Liver (tissue), 8 donors: ENCODE measurements at regions not wholly inside any gene's neighbourhood (a gene's known extent, or its start where the extent isn't known, plus 50 kb on each side); places are given as distances from the start of the nearest gene placed in this dataset.

Experiments
- DNase-seq: peaks from one replicate; pipeline ENCODE4 v3.0.0-alpha.2; 2017; ENCODE audit warnings: low spot score
- H3K27ac ChIP-seq, 2 donors: one replicate each; pipeline ENCODE4 v1.7.0; 2013; ENCODE audit warnings: inconsistent platforms in 2 of 2, low read length in 2 of 2, control low read depth in 1 of 2, low read depth in 1 of 2, mild to moderate bottlenecking in 1 of 2
- H3K27me3 ChIP-seq, 4 donors: one replicate each; pipeline versions ENCODE4 v1.6.1 to v1.7.0; 2013; ENCODE audit warnings: low read length in 3 of 4, inconsistent platforms in 1 of 4, mild to moderate bottlenecking in 1 of 4, moderate library complexity in 1 of 4; ENCODE audit not compliant: control insufficient read depth in 4 of 4, insufficient read depth in 4 of 4
- H3K36me3 ChIP-seq, 4 donors: one replicate each; pipeline versions ENCODE4 v1.6.1 to v1.7.0; 2013; ENCODE audit warnings: low read length in 3 of 4, mild to moderate bottlenecking in 3 of 4, low read depth in 1 of 4, moderate library complexity in 1 of 4; ENCODE audit not compliant: control insufficient read depth in 4 of 4, insufficient read depth in 3 of 4
- H3K4me1 ChIP-seq, 4 donors: one replicate each; pipeline versions ENCODE4 v1.6.1 to v1.7.0; 2013; ENCODE audit warnings: low read length in 3 of 4, mild to moderate bottlenecking in 3 of 4, moderate library complexity in 1 of 4; ENCODE audit not compliant: control insufficient read depth in 4 of 4, insufficient read depth in 4 of 4
- H3K4me3 ChIP-seq, 3 donors: one replicate each; pipeline versions ENCODE4 v1.6.1 to v1.7.0; 2013; ENCODE audit warnings: low read length in 3 of 3, control low read depth in 1 of 3, low read depth in 1 of 3, mild to moderate bottlenecking in 1 of 3
- H3K9ac ChIP-seq, 2 donors: one replicate each; pipeline ENCODE4 v1.7.0; 2013; ENCODE audit warnings: low read length in 2 of 2, mild to moderate bottlenecking in 2 of 2, moderate library complexity in 2 of 2, control low read depth in 1 of 2, low read depth in 1 of 2
- H3K9me3 ChIP-seq, 4 donors: one replicate each; pipeline versions ENCODE4 v1.6.1 to v1.7.0; 2013; ENCODE audit warnings: low read length in 3 of 4; ENCODE audit not compliant: control insufficient read depth in 4 of 4
- EGR1 ChIP-seq, 2 donors: IDR thresholded peaks; 2 replicates each; pipeline ENCODE4 v1.6.1; 2016 to 2018; ENCODE audit warnings: antibody characterized with exemption in 2 of 2, low read depth in 2 of 2
- FOXA1 ChIP-seq: IDR thresholded peaks from 2 replicates; pipeline ENCODE4 v1.6.1; 2016; ENCODE audit warnings: antibody characterized with exemption
- FOXA2 ChIP-seq: IDR thresholded peaks from 2 replicates; pipeline ENCODE4 v1.6.1; 2016; ENCODE audit warnings: antibody characterized with exemption
- GABPA ChIP-seq, 2 donors: IDR thresholded peaks in 1 of 2; conservative IDR thresholded peaks in 1 of 2; 2 replicates each; pipeline ENCODE4 v1.6.1; 2016; ENCODE audit warnings: antibody characterized with exemption in 2 of 2, mild to moderate bottlenecking in 1 of 2, moderate library complexity in 1 of 2
- HNF4A ChIP-seq, 2 donors: conservative IDR thresholded peaks; 2 replicates each; pipeline ENCODE4 v1.6.1; 2016; ENCODE audit warnings: antibody characterized with exemption in 2 of 2, mild to moderate bottlenecking in 2 of 2
- HNF4G ChIP-seq: IDR thresholded peaks from 2 replicates; pipeline ENCODE4 v1.6.1; 2016; ENCODE audit warnings: antibody characterized with exemption
- JUND ChIP-seq, 2 donors: IDR thresholded peaks; 2 replicates each; pipeline ENCODE4 v1.6.1; 2016; ENCODE audit warnings: antibody characterized with exemption in 2 of 2
- NR2F2 ChIP-seq: IDR thresholded peaks from 2 replicates; pipeline ENCODE4 v1.6.1; 2016; ENCODE audit warnings: antibody characterized with exemption
- RAD21 ChIP-seq, 2 donors: IDR thresholded peaks; 2 replicates each; pipeline ENCODE4 v1.6.1; 2016; ENCODE audit warnings: antibody characterized with exemption in 2 of 2, mild to moderate bottlenecking in 2 of 2
- RXRA ChIP-seq, 2 donors: IDR thresholded peaks; 2 replicates each; pipeline ENCODE4 v1.6.1; 2017 to 2018; ENCODE audit warnings: antibody characterized with exemption in 2 of 2, mild to moderate bottlenecking in 1 of 2
- SP1 ChIP-seq: IDR thresholded peaks from 2 replicates; pipeline ENCODE4 v1.6.1; 2018; ENCODE audit warnings: antibody characterized with exemption, mild to moderate bottlenecking
- TAF1 ChIP-seq: conservative IDR thresholded peaks from 2 replicates; pipeline ENCODE4 v1.6.1; 2016; ENCODE audit warnings: antibody characterized with exemption, mild to moderate bottlenecking
- YY1 ChIP-seq: IDR thresholded peaks from 2 replicates; pipeline ENCODE4 v1.6.1; 2016; ENCODE audit warnings: antibody characterized with exemption, mild to moderate bottlenecking
- WGBS: extraction: QIAGEN DNeasy Blood & Tissue Kit; methylation state at CpG from one replicate; pipeline ENCODE4 v1.1.7; 2013; 5-methylcytosine and 5-hydroxymethylcytosine counted together
- TF ChIP-seq, protein P1 (sequence below): fragments of 150-350 bp; IDR thresholded peaks from 2 replicates; pipeline ENCODE4 v1.5.1; 2017; ENCODE audit warnings: improper control_type of control experiment, low read depth, low read length; ENCODE audit not compliant: missing input control
- TF ChIP-seq, protein P2 (sequence below): IDR thresholded peaks from 2 replicates; pipeline ENCODE4 v1.6.1; 2016; ENCODE audit warnings: antibody characterized with exemption
- TF ChIP-seq, protein P3 (sequence below): IDR thresholded peaks from 2 replicates; pipeline ENCODE4 v1.6.1; 2016; ENCODE audit warnings: antibody characterized with exemption
- TF ChIP-seq, protein P4 (sequence below): IDR thresholded peaks from 2 replicates; pipeline ENCODE4 v1.6.1; 2016; ENCODE audit warnings: antibody characterized with exemption
- TF ChIP-seq, protein P5 (sequence below): IDR thresholded peaks from 2 replicates; pipeline ENCODE4 v1.6.1; 2016; ENCODE audit warnings: antibody characterized with exemption, mild to moderate bottlenecking
- donor health status: healthy.
- donor health status: healthy.
- donor health status: healthy.
- donor health status: healthy.
- donor health status: healthy.

DNA sequence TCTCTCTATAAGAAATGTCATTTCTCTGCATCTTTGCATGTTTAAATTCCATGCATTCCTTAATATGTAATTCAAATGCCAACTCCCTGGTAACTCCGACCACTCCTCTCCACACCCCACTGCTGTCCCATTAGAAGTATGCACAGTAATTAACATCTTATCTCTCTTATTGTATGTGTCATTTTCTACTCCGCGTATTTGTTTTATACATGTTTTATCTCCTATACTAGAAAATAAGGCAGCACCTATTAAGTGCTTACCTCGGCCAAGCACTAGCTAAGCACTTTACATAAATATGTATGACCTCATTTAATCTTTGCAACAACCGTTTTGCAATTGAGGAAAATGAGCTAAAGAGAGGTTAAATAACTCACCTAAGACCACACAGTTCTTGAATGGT, 469.8 kb downstream of the BCAT1 start:
- H3K27me3 ChIP-seq, result no peaks in the 10 kb centered on the region
- H3K4me1 ChIP-seq, result peaks cover 8 to 18% (median 11%) of the 10 kb centered on the region in 4 donors
- no peak overlapping the region for H3K9ac ChIP-seq
- H3K9me3 ChIP-seq, result no peaks in the 10 kb centered on the region
- H3K36me3 ChIP-seq, result no peaks in the 10 kb centered on the region
- no peak overlapping the region for H3K4me3 ChIP-seq
- WGBS, result 84% methylated on average over 5 of the region's 5 CpGs
- no peak for DNase-seq
- TF ChIP-seq HNF4G (no peak), RXRA (IDR thresholded peaks at IDR 0.05) (no peak), EGR1 (IDR thresholded peaks at IDR 0.05; ENCODE audit: low read depth in 2 of 2) (no peak), TAF1 (no peak), JUND (IDR thresholded peaks at IDR 0.05) (no peak), SP1 (no peak), YY1 (no peak), RAD21 (IDR thresholded peaks at IDR 0.05) (no peak), FOXA2 (no peak), HNF4A (conservative IDR thresholded peaks at IDR 0.05) (no peak), FOXA1 (no peak), GABPA (IDR thresholded peaks at IDR 0.05 in 1 of 2, conservative IDR thresholded peaks at IDR 0.05 in 1 of 2) (no peak), NR2F2 (no peak)
- TF ChIP-seq, protein P1, sequence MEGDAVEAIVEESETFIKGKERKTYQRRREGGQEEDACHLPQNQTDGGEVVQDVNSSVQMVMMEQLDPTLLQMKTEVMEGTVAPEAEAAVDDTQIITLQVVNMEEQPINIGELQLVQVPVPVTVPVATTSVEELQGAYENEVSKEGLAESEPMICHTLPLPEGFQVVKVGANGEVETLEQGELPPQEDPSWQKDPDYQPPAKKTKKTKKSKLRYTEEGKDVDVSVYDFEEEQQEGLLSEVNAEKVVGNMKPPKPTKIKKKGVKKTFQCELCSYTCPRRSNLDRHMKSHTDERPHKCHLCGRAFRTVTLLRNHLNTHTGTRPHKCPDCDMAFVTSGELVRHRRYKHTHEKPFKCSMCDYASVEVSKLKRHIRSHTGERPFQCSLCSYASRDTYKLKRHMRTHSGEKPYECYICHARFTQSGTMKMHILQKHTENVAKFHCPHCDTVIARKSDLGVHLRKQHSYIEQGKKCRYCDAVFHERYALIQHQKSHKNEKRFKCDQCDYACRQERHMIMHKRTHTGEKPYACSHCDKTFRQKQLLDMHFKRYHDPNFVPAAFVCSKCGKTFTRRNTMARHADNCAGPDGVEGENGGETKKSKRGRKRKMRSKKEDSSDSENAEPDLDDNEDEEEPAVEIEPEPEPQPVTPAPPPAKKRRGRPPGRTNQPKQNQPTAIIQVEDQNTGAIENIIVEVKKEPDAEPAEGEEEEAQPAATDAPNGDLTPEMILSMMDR, result no peak
- TF ChIP-seq, protein P2, sequence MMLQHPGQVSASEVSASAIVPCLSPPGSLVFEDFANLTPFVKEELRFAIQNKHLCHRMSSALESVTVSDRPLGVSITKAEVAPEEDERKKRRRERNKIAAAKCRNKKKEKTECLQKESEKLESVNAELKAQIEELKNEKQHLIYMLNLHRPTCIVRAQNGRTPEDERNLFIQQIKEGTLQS, result no peak
- TF ChIP-seq, protein P3, sequence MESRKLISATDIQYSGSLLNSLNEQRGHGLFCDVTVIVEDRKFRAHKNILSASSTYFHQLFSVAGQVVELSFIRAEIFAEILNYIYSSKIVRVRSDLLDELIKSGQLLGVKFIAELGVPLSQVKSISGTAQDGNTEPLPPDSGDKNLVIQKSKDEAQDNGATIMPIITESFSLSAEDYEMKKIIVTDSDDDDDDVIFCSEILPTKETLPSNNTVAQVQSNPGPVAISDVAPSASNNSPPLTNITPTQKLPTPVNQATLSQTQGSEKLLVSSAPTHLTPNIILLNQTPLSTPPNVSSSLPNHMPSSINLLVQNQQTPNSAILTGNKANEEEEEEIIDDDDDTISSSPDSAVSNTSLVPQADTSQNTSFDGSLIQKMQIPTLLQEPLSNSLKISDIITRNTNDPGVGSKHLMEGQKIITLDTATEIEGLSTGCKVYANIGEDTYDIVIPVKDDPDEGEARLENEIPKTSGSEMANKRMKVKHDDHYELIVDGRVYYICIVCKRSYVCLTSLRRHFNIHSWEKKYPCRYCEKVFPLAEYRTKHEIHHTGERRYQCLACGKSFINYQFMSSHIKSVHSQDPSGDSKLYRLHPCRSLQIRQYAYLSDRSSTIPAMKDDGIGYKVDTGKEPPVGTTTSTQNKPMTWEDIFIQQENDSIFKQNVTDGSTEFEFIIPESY, result no peak
- TF ChIP-seq, protein P4, sequence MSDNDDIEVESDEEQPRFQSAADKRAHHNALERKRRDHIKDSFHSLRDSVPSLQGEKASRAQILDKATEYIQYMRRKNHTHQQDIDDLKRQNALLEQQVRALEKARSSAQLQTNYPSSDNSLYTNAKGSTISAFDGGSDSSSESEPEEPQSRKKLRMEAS, result no peak
- no peak overlapping the region for H3K27ac ChIP-seq

DNA sequence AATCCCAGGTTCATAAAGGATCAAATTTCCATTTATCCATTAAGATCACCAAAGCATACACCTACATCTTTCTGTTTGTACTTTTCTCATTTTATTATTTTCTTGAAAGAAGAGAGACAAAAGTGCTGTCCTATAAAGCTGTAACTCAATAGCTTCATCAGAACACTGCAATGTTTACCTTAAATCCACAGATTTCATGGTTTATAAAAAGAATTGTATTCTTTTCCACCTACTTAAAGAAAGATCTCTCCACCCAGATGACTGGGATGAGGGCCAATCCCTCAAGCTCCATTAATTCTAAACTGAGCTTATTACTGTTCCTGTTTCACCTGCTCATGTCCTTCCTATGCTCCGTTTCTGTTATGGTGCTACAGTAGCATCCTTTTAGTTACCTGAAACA, 470.6 kb downstream of the BCAT1 start:
- Histone ChIP-seq H3K9ac (no peak overlapping the region), H3K27me3 (no peaks in the 10 kb centered on the region), H3K9me3 (no peaks in the 10 kb centered on the region), H3K4me3 (no peak overlapping the region), H3K27ac (no peak overlapping the region), H3K36me3 (no peaks in the 10 kb centered on the region), H3K4me1 (peaks cover 8 to 19% (median 11%) of the 10 kb centered on the region in 4 donors)
- 94% methylated on average over 1 of the region's 1 CpG for WGBS
- no peak for DNase-seq
- TF ChIP-seq, protein P3, result no peak
- TF ChIP-seq FOXA2 (no peak), RXRA (IDR thresholded peaks at IDR 0.05) (no peak), RAD21 (IDR thresholded peaks at IDR 0.05) (no peak), NR2F2 (no peak), EGR1 (IDR thresholded peaks at IDR 0.05; ENCODE audit: low read depth in 2 of 2) (no peak), SP1 (no peak), YY1 (no peak), JUND (IDR thresholded peaks at IDR 0.05) (no peak), FOXA1 (no peak), HNF4G (no peak), TAF1 (no peak), GABPA (IDR thresholded peaks at IDR 0.05 in 1 of 2, conservative IDR thresholded peaks at IDR 0.05 in 1 of 2) (no peak), HNF4A (conservative IDR thresholded peaks at IDR 0.05) (no peak)
- TF ChIP-seq, protein P2, result no peak
- TF ChIP-seq, protein P5, sequence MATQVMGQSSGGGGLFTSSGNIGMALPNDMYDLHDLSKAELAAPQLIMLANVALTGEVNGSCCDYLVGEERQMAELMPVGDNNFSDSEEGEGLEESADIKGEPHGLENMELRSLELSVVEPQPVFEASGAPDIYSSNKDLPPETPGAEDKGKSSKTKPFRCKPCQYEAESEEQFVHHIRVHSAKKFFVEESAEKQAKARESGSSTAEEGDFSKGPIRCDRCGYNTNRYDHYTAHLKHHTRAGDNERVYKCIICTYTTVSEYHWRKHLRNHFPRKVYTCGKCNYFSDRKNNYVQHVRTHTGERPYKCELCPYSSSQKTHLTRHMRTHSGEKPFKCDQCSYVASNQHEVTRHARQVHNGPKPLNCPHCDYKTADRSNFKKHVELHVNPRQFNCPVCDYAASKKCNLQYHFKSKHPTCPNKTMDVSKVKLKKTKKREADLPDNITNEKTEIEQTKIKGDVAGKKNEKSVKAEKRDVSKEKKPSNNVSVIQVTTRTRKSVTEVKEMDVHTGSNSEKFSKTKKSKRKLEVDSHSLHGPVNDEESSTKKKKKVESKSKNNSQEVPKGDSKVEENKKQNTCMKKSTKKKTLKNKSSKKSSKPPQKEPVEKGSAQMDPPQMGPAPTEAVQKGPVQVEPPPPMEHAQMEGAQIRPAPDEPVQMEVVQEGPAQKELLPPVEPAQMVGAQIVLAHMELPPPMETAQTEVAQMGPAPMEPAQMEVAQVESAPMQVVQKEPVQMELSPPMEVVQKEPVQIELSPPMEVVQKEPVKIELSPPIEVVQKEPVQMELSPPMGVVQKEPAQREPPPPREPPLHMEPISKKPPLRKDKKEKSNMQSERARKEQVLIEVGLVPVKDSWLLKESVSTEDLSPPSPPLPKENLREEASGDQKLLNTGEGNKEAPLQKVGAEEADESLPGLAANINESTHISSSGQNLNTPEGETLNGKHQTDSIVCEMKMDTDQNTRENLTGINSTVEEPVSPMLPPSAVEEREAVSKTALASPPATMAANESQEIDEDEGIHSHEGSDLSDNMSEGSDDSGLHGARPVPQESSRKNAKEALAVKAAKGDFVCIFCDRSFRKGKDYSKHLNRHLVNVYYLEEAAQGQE, result no peak
- TF ChIP-seq, protein P1, result no peak
